AG04450 (cell line): ENCODE measurements at regions not wholly inside any gene's neighbourhood (a gene's known extent, or its start where the extent isn't known, plus 50 kb on each side); places are given as distances from the start of the nearest gene placed in this dataset.

Experiments
- CTCF ChIA-PET: fragments of 300-600, 350-600 bp; formaldehyde crosslinking; extraction: SDS; loops from one replicate; lab custom pipeline; 2022; ENCODE audit warnings: antibody characterized with exemption, inconsistent platforms; lab: Charles Lee
- POLR2A ChIA-PET: fragments of 350-600 bp; formaldehyde crosslinking; extraction: SDS; loops from one replicate; lab custom pipeline; 2021; ENCODE audit warnings: antibody characterized with exemption, inconsistent platforms; lab: Yijun Ruan, JAX
- DNase-seq: peaks from one replicate; pipeline ENCODE4 v3.0.0-alpha.2; 2011; ENCODE audit warnings: low read depth, low spot score
- H3K27ac ChIP-seq: one replicate; pipeline ENCODE4 v1.5.1; 2012; ENCODE audit warnings: low read depth, low read length, control low read depth
- H3K27me3 ChIP-seq: one replicate; pipeline ENCODE4 v1.6.0; 2012; ENCODE audit warnings: low read length; ENCODE audit not compliant: control insufficient read depth, insufficient read depth
- H3K4me3 ChIP-seq: 2 replicates; pipeline ENCODE4 v1.5.1; 2011; ENCODE audit warnings: mild to moderate bottlenecking, low read depth, low read length, control low read depth
- H3K9me3 ChIP-seq: 2 replicates; pipeline ENCODE4 v1.5.1; 2012; ENCODE audit warnings: low read length; ENCODE audit not compliant: control insufficient read depth, insufficient read depth
- TF ChIP-seq, protein P1 (sequence below): IDR thresholded peaks from 2 replicates; pipeline ENCODE4 v1.5.1; 2011; ENCODE audit warnings: low read depth, low read length, control low read depth, inconsistent platforms

DNA sequence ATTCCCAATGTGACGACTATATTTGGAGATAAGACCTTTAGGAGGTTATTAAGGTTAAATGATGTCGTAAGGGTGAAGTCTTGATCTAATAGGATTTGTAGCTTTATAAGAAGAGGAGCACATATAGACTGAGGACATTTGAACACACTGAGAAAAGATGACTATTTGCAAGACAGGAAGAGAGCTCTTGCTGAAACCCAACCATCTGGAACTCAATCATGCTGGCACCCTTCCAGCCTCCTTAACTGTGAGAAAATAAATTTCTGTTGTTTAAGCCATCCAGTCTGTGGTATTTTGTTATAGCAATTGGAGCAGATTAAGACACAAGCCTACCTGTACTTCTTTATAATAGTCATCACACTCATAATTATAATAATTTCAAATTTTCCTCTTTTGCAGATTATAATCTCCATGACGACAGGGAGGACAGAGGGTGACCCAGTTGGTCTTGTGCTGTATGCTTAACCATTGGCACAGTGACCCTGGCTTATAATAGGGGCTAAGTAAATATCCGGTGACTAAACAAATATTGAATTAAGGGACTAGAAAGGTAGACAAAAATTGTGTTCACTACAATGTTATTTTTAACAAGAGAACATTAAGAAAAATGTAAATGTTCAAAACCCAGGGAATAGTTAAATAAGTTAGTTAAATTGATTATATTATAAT, 206.4 kb upstream of the HDDC2 start:
- DNase-seq: no peak
- no peak overlapping the region for H3K27ac ChIP-seq
- ChIA-PET CTCF (no interaction called here), POLR2A (no interaction called here)
- H3K9me3 ChIP-seq: no peaks in the 10 kb centered on the region
- TF ChIP-seq, protein P1, sequence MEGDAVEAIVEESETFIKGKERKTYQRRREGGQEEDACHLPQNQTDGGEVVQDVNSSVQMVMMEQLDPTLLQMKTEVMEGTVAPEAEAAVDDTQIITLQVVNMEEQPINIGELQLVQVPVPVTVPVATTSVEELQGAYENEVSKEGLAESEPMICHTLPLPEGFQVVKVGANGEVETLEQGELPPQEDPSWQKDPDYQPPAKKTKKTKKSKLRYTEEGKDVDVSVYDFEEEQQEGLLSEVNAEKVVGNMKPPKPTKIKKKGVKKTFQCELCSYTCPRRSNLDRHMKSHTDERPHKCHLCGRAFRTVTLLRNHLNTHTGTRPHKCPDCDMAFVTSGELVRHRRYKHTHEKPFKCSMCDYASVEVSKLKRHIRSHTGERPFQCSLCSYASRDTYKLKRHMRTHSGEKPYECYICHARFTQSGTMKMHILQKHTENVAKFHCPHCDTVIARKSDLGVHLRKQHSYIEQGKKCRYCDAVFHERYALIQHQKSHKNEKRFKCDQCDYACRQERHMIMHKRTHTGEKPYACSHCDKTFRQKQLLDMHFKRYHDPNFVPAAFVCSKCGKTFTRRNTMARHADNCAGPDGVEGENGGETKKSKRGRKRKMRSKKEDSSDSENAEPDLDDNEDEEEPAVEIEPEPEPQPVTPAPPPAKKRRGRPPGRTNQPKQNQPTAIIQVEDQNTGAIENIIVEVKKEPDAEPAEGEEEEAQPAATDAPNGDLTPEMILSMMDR: no peak
- H3K27me3 ChIP-seq: no peaks in the 10 kb centered on the region
- H3K4me3 ChIP-seq: no peak overlapping the region

DNA sequence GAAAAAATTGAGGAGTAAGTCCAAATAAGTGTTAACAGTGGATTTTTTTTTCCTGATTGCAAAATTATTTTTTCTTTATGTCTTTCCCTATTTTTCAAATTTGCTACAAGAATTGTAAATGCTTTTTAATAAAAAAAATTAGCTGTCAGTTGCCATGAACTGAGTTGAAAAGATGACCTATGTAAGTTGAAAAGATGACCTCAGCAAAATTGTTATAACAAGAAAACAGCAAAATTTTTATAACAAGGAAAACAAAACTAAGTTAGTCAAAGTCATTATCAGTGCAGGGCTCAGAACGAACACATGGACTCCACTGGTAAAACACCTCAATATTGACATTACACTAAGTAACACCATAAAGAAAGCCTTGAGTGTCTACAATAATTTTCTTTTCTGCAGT, 207.0 kb upstream of the HDDC2 start:
- H3K27ac ChIP-seq: no peak overlapping the region
- H3K4me3 ChIP-seq: no peak overlapping the region
- H3K9me3 ChIP-seq: no peaks in the 10 kb centered on the region
- no peaks in the 10 kb centered on the region for H3K27me3 ChIP-seq
- CTCF ChIA-PET: no interaction called here
- TF ChIP-seq, protein P1: no peak
- POLR2A ChIA-PET: no interaction called here
- no peak for DNase-seq

DNA sequence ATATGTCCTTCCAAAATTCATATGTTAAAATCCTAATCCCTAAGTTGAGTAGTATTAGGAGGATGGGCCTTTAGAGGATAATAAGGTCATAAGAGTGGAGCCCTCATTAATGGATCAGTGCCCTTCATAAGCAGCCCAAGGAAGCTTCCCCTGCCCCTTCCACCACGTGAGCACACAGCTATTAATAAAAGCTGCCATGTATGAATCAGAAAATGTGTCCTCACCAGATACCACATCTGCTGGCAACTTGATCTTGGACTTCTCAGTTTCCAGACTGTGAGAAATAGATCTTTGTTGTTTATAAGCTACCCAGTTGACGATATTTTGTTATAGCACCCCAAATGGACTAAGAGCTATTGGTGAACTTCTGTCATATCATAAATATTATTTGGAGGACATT, 207.7 kb upstream of the HDDC2 start:
- no peak for DNase-seq
- POLR2A ChIA-PET: no interaction called here

DNA sequence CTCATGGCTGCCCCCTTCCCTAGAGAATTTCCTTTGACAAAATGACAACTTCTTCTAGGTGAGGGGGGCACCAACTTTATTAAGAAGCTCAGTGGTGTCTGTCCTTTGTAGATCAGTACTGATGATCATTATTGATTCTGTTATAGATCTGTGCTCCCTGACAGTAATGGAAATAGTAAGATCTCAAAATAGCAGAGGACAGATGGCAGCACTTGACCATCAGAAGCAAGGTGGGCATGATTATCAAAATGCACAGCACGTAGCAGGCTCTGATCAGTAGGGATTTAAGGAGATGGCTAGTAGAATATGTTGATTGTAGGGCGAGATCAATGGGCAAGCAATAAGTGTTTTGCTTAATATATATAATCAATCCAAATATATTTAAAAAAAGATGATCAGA, 208.6 kb upstream of the HDDC2 start:
- no peak for DNase-seq
- POLR2A ChIA-PET: no interaction called here
- Histone ChIP-seq H3K9me3 (no peaks in the 10 kb centered on the region), H3K4me3 (no peak overlapping the region), H3K27ac (no peak overlapping the region), H3K27me3 (no peaks in the 10 kb centered on the region)
- TF ChIP-seq, protein P1: no peak
- CTCF ChIA-PET: no interaction called here

More for the DNA sequence above, 207.7 kb upstream of the HDDC2 start:
- no peak overlapping the region for H3K27ac ChIP-seq
- no peaks in the 10 kb centered on the region for H3K9me3 ChIP-seq
- CTCF ChIA-PET: no interaction called here
- TF ChIP-seq, protein P1: no peak
- H3K27me3 ChIP-seq: no peaks in the 10 kb centered on the region
- no peak overlapping the region for H3K4me3 ChIP-seq

DNA sequence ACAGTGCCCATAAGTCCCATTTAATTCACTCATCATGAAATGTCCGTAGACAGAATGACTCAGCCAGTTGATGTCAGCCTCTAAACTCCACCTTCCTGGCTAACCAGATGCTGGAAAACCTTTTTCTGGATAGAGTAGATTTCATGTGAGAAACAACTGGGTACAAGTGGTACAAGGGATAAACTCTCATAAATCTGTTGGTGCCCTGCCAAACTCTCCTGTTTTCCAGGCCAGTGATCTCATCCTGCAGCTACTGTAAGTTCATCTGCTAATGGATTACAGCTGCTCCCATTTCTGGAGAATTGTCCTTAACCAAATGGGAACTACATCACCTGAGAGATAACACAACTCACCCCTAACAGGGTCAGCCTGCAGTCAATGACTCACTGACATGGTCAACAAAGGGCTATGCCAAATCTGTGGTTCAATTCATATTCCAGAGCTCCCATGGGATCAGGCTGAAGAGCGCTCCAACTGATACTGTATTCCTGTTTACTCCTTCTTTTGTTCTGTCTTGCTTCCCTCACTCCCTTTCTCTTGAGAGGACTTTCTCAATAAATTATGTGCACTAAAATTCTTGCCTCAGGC, 210.1 kb upstream of the HDDC2 start:
- CTCF ChIA-PET: no interaction called here
- no peak for DNase-seq
- POLR2A ChIA-PET: no interaction called here
- Histone ChIP-seq H3K27me3 (no peaks in the 10 kb centered on the region), H3K4me3 (no peak overlapping the region), H3K27ac (no peak overlapping the region), H3K9me3 (no peaks in the 10 kb centered on the region)
- TF ChIP-seq, protein P1: no peak
